Calu3 (cell line): ENCODE measurements at regions not wholly inside any gene's neighbourhood (a gene's known extent, or its start where the extent isn't known, plus 50 kb on each side); places are given as distances from the start of the nearest gene placed in this dataset.
"Not testable (repeated sequence)": the region's sequence is repeated elsewhere in the genome, so short reads cannot be mapped to it uniquely, and the experiment has no call there.

Source experiments
- BruUV-seq: library from RNA; stranded (reverse); fragments of 400-500 nt; replicated peaks from 2 replicates; lab custom pipeline; 2021; lab: Mats Ljungman, UMichigan
- CTCF ChIA-PET: fragments of 300-600 bp; sonication (Branson Sonifier 250); formaldehyde crosslinking; loops from one replicate; lab custom pipeline; 2022; ENCODE audit warnings: antibody characterized with exemption; lab: Charles Lee
- DNase-seq: peaks from one replicate; pipeline ENCODE4 v3.0.0; 2022
- H3K27ac Mint-ChIP-seq: one replicate; pipeline ENCODE4 v1.8.0; 2022; ENCODE audit warnings: mixed read lengths; ENCODE audit not compliant: unreplicated experiment
- H3K27me3 Mint-ChIP-seq: one replicate; pipeline ENCODE4 v1.8.0; 2022; ENCODE audit warnings: mixed read lengths; ENCODE audit not compliant: unreplicated experiment
- H3K36me3 Mint-ChIP-seq: one replicate; pipeline ENCODE4 v1.8.0; 2022; ENCODE audit warnings: mild to moderate bottlenecking, moderate library complexity, mixed read lengths; ENCODE audit not compliant: insufficient read depth, unreplicated experiment
- H3K4me1 Mint-ChIP-seq: one replicate; pipeline ENCODE4 v1.8.0; 2022; ENCODE audit warnings: mild to moderate bottlenecking, low read depth, mixed read lengths; ENCODE audit not compliant: unreplicated experiment
- H3K4me3 Mint-ChIP-seq: one replicate; pipeline ENCODE4 v1.8.0; 2022; ENCODE audit warnings: mild to moderate bottlenecking, low read depth, moderate library complexity, mixed read lengths; ENCODE audit not compliant: unreplicated experiment
- H3K9me3 Mint-ChIP-seq: one replicate; pipeline ENCODE4 v1.8.0; 2022; ENCODE audit warnings: low read depth, mixed read lengths; ENCODE audit not compliant: unreplicated experiment
- intact Hi-C: fragments of 100-400 bp; cut with micrococcal nuclease; formaldehyde crosslinking; loops from one replicate; pipeline ENCODE4 v1.10.0; 2022; ENCODE audit not compliant: unreplicated experiment
- TF ChIP-seq, protein P1 (sequence below): fragments of 200-600 bp; IDR thresholded peaks from one replicate; pipeline ENCODE4 v1.8.0; 2022; ENCODE audit warnings: antibody characterized with exemption; ENCODE audit not compliant: unreplicated experiment

DNA sequence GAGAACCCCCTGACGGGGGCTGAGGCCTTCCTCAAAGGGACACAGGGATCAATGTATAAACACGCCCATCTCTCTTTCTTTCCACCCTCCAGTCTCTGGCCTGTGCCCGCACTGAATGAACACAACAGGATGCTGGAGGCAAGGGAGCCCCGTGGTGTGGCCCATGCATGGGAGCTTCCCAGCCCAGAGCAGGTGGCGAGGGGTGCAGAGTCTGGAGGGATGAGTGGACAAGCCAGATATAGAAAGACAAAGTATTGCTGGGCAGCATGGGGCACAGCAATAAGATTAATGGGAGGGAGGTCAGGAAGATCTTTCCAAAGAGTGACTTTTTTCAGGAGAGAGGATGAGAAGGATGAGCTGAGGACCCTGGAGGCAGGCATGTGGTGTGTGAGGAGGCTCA is 103.7 kb downstream of the C5orf15 start:
- TF ChIP-seq, protein P1, sequence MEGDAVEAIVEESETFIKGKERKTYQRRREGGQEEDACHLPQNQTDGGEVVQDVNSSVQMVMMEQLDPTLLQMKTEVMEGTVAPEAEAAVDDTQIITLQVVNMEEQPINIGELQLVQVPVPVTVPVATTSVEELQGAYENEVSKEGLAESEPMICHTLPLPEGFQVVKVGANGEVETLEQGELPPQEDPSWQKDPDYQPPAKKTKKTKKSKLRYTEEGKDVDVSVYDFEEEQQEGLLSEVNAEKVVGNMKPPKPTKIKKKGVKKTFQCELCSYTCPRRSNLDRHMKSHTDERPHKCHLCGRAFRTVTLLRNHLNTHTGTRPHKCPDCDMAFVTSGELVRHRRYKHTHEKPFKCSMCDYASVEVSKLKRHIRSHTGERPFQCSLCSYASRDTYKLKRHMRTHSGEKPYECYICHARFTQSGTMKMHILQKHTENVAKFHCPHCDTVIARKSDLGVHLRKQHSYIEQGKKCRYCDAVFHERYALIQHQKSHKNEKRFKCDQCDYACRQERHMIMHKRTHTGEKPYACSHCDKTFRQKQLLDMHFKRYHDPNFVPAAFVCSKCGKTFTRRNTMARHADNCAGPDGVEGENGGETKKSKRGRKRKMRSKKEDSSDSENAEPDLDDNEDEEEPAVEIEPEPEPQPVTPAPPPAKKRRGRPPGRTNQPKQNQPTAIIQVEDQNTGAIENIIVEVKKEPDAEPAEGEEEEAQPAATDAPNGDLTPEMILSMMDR, result no peak
- H3K9me3 Mint-ChIP-seq, result no peaks in the 10 kb centered on the region
- H3K4me1 Mint-ChIP-seq, result no peaks in the 10 kb centered on the region
- no TSS peak for BruUV-seq
- H3K27me3 Mint-ChIP-seq, result peaks cover 67% of the 10 kb centered on the region
- intact Hi-C loops, result loop anchor here (5.0 to 10.0 kb wide), 2 partner anchors 440 to 752 kb away; no protein-coding TSS in a partner anchor
- no peak overlapping the region for H3K4me3 Mint-ChIP-seq
- CTCF ChIA-PET, result no interaction called here
- H3K36me3 Mint-ChIP-seq, result no peaks in the 10 kb centered on the region
- no peak overlapping the region for H3K27ac Mint-ChIP-seq
- no peak for DNase-seq

DNA sequence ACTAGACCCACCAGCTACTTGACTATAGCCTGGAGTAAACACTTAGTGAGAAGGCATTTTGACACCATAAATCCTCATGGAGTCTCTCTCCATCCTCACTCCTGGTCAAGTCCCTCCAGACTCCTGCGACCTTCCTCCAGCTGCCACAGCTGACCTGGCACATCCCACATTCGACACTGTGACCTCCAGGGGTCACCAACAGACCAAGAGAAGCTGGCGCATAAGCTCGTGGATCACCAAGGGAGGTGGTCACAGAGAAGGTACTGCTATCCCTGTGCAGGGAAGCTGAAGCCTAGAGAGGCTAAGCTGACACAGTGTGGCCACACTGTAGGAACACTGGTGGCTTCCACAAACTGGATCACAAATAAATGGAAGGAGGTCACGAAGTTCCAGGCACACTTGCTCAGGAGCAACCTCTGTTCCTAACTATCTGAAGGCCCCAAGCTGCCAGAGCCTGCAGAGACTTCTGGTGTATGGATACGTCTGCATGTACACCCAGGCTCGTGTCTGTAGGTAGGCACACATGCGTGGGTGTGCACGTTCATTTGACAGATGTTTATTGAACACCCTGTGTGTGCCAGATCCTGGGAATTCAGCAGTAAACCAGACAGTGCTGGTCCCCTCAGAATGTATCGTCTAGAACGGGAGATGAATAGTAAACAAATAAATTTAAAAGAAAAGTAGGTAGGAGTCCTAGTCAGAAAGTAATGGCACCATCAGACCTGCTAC is 104.4 kb downstream of the C5orf15 start:
- intact Hi-C loops, result loop anchor here (10.0 kb wide), 1 partner anchor 439 kb away; no protein-coding TSS in a partner anchor
- CTCF ChIA-PET, result no interaction called here
- TF ChIP-seq, protein P1, result no peak
- H3K9me3 Mint-ChIP-seq, result no peaks in the 10 kb centered on the region
- H3K4me3 Mint-ChIP-seq, result no peak overlapping the region
- no peak overlapping the region for H3K27ac Mint-ChIP-seq
- peaks cover 67% of the 10 kb centered on the region for H3K27me3 Mint-ChIP-seq
- H3K4me1 Mint-ChIP-seq, result no peaks in the 10 kb centered on the region
- no peaks in the 10 kb centered on the region for H3K36me3 Mint-ChIP-seq
- DNase-seq, result no peak
- no TSS peak for BruUV-seq

DNA sequence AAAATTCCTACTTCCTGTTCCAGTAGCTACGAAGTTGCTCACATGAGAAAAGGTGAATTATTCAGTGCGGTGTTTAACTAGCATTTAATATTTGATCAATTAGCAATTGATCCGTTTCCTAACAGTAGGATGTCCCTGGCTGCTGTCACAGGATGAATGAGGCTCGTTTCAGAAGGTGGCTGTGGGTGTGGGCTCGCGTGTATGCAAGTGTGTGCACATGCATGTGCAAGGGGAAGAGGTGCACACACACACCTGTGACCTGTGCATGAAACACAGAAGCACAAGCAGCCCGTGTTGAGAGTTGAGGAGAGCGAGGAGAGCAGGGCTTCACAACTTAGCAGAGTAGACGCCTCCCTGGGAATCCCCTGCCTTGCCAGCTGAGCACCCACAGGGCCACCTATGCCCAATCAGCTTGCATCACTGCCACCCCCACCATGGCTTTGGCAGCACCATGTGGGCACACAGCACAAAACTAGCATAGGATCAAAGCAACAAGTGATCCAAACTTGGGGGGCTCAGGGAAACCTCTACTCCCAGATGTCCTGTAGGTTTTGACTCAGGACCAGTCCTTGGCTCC is 107.2 kb downstream of the C5orf15 start:
- H3K4me1 Mint-ChIP-seq, result no peaks in the 10 kb centered on the region
- TF ChIP-seq, protein P1, result no peak
- no peak overlapping the region for H3K4me3 Mint-ChIP-seq
- H3K9me3 Mint-ChIP-seq, result no peaks in the 10 kb centered on the region
- CTCF ChIA-PET, result interaction anchor here (0.6 kb wide), 1 partner anchor 26 kb away, joined by 3 read pairs; no protein-coding TSS in a partner anchor
- peaks cover 55% of the 10 kb centered on the region for H3K27me3 Mint-ChIP-seq
- no peaks in the 10 kb centered on the region for H3K36me3 Mint-ChIP-seq
- DNase-seq, result no peak
- intact Hi-C loops, result loop anchor here (10.0 kb wide), 1 partner anchor 436 kb away; no protein-coding TSS in a partner anchor
- no peak overlapping the region for H3K27ac Mint-ChIP-seq
- BruUV-seq, result no TSS peak

DNA sequence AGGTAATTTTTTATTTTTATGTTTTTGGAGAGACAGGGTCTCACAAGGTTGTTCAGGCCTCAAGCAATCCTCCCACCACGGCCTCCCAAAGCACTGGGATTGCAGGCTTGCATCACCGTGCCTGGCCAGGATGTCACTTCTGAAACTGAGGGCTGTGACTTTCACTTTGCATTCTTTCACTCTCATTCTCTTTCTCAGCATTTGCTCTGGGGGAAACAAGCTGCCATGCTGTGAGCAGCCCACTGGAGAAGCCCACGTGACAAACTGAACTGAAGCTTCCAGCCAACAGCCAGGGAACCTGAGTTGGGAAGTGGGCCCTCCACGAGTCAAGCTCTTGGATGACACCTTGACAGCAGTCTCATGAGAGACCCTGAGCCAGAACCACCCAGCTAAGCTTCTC is 109.4 kb downstream of the C5orf15 start:
- no peaks in the 10 kb centered on the region for H3K4me1 Mint-ChIP-seq
- CTCF ChIA-PET, result no interaction called here

DNA sequence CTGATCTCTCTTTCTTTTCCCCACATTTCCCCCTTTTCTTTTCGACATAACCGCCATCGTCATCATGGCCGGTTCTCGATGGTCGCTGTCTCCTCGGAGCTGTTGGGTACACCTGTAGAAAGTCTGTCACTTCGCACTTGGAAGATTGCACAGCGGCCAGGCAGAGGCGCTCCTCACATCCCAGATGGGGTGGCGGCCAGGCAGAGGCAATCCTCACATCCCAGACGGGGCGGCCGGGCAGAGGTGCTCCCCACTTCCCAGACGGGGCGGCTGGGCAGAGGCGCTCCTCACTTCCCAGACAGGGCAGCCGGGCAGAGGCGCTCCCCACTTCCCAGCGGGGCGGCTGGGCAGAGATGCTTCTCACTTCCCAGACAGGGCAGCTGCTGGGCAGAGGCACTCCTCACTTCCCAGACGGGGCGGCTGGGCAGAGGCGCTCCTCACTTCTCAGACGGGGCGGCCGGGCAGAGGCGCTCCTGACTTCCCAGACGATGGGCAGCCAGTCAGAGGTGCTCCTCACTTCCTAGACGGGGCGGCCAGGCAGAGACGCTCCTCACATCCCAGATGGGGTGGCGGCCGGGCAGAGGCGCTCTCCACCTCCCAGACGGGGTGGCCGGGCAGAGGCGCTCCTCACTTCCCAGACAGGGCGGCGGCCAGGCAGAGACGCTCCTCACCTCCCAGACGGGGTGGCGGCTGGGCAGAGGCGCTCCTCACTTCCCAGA is 110.7 kb downstream of the C5orf15 start:
- BruUV-seq, CTCF ChIA-PET, intact Hi-C loops, H3K4me3 Mint-ChIP-seq, DNase-seq, H3K36me3 Mint-ChIP-seq, H3K4me1 Mint-ChIP-seq, H3K9me3 Mint-ChIP-seq, H3K27ac Mint-ChIP-seq: not testable (repeated sequence)
- H3K27me3 Mint-ChIP-seq, result peaks cover 58% of the 10 kb centered on the region

More for the DNA sequence above, 109.4 kb downstream of the C5orf15 start:
- BruUV-seq, result no TSS peak
- Mint-ChIP-seq H3K4me3 (no peak overlapping the region), H3K27ac (no peak overlapping the region), H3K27me3 (peaks cover 55% of the 10 kb centered on the region), H3K36me3 (no peaks in the 10 kb centered on the region), H3K9me3 (no peaks in the 10 kb centered on the region)
- no peak for DNase-seq
- intact Hi-C loops, result no loop called here
- TF ChIP-seq, protein P1, result no peak
